ENCODE measurements at regions not wholly inside any gene's neighbourhood (a gene's known extent, or its start where the extent isn't known, plus 50 kb on each side); places are given as distances from the start of the nearest gene placed in this dataset.

DNA sequence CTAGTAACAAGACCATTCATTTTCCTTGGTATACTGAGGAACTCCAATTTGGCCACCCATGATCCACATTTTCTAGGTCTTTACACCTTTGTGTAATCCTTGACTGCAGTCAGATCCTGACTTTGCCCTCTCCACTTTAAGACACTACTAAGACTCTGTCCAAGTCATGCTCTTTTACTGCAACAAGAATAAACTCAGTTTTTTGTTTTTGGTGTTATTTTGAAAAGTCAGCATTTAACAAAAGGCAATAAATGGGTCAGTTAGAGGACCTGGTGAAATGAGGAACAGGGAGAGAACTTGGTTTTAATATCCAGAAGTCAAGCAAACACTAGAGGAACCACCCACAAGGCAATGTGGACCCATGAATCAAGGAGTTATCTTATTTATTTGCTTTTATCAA is 252.2 kb upstream of the RBBP8 start:
- no peak for DNase-seq

DNA sequence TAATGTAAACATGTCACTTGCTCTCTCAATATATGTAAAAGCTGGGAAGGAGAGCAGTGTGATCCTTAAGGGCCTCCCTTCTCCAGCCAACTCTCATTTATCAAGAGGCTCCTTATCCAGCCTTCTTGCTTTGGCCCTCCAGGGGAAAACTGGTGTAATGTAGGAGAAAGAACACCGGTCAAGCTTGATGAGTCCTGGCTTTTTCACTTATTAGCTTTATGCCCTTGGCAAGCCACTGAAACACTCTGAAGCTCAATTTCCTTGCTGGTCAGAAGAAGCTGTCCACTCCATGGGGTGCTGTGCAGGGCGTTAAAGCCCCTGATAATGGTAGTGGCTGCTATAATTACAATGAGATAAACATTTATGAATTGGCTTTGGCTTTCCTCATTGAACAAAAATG is 251.2 kb upstream of the RBBP8 start:
- no peak for DNase-seq

DNA sequence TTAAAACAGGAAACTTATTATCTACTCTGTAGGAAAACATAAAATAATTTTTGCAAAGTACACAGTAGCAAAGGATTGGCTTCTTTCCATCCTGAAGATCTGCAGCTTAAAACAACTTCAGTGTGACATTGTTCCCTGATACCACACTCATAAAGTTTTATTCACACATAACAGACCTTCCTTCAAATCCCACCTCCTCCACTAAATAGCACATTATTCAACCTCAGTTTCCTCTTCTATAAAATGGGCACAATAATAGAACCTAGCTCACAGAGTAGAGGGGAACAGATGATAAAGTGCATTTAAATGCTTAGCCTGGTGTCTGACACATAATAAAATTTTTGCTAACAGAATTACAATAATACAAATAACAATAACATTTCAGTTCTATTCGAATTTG is 250.4 kb upstream of the RBBP8 start:
- no peak for DNase-seq

DNA sequence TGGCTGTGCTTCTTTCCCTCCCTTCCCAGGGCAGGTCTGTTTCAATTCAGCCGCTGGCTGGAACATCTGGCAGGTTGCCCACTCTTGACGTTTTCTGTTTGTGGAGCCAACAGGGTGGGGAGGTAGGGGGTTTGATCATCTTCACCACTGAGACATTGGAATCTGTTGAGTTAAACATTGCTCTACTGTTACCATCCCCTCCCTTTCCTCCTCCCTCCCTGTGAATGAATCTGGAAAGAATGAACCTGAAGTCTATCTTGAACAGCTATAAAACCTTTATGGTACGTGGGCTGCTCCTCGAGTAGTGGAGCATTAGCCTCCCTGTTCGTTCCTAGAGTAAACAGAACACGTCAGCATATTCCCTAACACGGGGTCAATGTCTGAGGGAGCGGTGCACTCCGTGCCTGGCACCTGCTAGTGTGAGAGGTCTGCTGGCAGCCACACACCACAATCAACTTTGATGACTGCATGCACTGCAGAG is 249.9 kb upstream of the RBBP8 start:
- no peak for DNase-seq

DNA sequence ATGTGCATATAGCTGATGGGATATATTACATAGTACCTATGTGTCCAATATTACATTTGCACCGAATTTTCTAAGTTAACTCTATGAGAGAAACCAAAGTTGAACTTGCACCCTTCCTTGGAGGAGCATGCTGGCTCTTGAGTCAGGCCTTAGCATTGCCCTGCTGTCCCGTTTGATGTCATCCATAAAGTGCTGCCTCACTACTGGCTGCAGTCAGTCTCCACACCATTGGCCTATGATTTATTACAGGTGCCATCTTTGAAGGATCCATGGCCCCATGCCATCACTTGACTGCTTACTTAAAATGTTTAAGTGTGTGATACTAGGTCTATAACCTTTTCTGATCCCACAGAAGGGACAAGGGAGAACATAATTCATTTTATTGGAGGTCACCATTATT is 249.3 kb upstream of the RBBP8 start:
- no peak for DNase-seq

DNA sequence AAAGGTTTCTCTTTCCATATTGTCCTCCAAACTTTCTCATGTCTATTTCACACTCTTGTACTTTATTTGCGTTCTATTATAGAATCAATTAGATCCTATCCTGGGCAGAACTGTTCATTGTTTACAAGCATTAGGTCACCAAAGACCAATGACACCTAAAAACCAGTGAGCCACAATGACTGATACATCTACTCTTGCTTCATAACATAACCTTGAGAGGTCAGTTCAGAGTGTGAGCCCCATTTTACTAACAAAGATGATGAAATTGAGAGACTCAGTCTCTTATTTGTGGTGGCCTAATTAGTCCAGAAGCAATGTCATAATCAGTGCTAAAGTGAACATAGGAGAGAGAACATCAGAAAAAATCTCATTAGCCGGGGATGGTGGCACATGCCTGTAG is 248.9 kb upstream of the RBBP8 start:
- DNase-seq: no peak

DNA sequence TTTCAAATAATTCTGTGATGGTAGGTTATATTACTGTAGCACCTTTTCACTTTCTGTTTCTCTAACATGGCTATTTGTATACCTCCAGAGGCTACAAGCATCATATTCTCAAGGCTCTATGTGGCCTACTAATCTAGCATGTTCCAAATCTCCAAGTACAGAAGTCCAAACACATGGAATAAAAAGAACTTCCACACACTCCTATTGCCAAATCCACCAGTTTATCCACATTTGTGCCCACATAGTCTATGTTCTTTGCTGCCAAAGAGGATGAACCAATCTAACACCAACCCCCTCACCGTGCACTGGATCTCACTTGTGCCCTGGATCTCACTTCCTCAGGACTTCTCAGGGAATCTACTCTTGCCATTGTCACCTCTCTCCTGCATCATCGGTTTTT is 247.3 kb upstream of the RBBP8 start:
- no peak for DNase-seq

DNA sequence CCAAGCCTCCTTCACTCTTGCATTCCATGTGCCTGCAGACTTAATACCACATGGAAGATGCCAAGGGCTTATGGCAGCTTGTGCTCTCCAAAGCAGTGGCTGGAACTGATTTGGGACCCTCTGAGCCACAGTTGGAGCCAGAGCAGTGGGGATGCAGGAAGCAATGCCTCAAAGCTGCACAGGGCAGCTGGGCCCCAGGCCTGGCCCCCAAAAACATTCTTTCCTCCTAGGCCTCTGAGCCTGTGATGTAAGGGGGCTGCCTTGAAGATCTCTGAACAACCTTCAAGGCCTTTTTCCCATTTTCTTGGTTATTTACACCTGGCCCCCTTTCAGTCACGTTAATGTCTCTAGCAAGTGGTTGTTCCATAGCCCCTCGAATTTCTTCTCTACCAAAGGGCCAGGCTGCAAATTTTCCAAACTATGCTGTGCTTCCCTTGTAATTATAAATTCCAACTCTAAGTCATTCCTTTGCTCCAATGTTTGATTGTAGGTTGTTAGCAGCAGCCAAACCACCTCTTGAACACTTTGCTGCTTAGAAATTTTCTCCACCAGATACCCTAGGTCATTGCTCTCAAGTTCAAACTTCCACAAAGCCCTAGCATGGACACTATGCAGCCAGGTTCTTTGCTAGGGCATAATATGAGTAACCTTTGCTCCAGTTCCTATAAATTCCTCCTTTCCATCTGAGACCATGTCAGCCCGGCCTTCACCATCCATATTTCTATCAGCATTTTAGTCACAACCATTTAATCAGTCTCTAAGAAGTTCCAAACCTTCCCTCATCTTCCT is 245.0 kb upstream of the RBBP8 start:
- no peak for DNase-seq

DNA sequence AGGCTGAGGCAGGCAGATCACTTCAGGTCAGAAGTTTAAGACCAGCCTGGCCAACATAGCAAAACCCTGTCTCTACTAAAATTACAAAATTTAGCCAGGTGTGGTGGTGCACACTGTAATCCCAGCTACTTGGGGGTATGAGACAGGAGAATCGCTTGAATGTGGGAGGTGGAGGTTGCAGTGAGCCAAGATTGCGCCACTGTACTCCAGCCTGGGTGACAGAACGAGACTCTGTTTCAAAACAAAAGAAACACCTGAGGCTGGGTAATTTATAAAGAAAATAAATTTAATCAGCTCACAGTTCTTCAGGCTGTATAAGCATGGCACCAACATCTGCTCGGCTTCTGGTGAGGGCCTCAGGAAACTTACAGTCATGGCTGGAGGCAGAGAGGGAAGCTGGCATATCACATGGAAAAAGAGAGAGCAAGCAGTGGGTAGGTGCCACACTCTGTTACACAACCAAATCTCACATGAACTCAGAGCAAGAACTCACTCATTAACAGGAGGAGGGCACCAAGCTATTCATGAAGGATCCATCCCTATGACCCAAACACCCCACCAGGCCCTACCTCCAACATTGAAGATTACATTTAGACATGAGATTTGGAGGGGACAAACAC is 244.1 kb upstream of the RBBP8 start:
- DNase-seq: no peak

DNA sequence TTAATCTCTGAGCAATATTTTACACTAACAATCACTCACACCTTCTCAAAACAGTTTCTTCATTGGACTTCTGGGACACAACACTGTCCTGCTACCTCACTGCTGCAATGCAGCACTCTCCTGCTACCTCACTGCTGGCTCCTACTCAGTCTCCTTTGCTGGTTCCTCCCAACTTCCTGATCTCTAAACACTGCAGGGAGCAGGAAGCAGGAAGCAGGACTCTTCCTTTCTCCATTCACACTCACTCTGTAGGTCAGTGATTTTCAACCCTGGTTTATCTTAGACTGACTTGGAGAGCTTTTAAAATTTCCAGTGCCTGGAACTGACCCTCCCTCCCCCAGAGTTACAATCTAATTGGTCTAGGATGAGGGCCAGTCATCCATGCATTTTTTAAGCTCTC is 243.4 kb upstream of the RBBP8 start:
- DNase-seq: no peak

DNA sequence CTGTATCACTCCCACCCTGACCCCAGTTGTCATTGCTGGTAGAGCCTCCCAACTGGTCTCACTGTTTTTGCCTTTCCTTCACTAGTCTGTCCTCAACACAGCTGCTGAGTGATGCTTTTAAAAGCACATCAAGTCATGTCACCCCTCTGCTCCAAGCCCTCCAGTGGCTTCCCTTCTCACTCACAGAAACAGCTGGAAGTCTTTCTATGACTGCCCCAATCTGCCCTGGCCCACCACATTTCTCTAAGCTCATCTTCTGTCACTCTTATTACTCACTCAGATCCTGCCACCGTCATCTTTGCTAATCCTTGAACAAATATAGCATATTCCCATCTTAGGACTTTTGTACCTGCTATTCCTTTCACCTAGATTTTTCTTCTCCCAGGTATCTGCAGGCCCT is 242.6 kb upstream of the RBBP8 start:
- DNase-seq: no peak

DNA sequence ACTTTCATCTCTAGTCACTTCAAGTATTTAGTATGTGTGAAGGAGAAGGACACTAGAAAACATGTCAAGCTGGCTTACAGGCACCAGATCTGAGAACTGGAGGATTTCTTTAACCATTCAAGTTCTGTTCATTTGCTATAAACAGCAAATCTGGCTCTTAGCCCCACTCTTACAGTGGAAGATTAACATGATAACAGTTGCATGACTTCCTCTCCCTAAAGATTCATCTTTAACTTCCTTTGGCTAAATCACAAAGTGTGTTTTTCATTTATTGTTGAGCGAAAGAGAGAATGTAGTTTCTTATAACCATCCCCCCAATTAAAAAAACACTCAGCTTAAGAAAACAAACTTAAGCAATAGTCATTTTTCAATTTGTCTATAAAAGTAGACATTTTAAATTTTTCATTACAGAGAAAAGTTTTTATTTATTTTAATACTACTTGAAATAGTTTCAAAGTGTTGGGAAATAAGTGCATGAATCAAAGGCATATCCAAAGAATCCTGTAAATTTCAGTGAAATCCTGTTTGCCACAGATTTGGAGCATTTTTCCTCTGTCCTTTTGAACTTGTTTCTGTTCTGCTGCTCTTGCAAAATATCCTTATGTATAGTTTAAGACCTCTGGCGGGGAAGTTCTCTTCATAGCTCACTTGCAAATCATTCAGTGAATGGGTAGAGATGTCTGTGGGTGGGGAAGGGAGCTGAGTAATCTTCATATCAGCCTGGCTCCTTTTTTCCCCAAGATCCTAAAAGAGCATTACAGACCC is 241.0 kb upstream of the RBBP8 start:
- DNase-seq: no peak

DNA sequence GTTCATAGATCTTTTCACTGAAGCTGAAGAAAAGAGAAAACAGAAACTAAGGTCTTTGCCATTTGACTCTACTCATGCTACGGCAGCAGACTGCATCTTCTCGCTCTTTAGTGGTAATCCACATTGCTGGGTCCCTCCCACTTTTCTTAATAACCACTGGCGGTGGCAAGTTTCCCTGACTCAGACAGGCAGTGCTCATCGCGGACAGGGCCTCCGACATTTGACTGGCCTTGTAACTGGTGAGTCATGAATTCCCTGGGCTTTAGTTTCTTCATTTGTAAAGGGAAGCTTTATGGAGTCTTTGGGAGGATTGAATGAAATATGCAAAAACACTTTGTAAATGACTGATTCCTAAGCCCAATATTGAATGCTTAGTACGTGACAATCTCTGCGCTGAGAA is 238.2 kb upstream of the RBBP8 start:
- no peak for DNase-seq

DNA sequence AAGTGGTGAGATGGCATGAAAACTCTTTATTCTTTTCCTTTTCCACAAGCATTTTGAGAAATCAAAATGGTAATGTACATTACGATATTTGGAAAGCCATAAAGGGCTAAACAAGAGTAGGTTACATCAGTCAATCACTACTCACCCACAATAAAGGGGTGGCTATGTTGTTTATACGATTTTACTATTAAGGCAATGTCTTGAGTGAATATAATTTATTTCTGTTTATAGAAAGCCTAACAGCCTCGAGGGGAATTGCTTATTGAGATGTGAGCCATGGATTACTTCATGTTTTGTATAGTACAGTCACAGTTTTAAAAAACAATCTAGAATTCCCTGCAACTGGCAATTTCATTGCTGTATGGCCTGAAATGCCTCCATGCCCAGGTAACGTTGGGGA is 237.5 kb upstream of the RBBP8 start:
- no peak for DNase-seq

DNA sequence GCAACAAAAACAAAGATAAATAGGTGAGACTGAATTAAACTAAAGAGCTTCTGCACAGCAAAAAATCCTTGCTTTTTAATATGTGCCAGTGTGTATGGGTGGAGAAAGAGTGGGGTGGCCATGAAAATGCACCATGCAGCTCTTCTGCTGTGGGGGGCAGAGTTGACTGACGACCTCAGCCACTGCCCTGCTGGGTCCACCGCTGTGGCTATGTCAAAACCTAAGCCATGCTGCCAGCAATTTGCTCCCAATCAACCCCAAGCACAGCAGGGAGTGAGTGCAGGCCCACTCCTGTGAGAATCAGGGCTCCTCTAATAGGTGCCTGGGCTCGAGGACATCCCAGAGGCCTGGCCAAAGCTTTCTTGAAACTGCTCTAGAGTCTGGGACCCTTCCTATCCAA is 235.6 kb upstream of the RBBP8 start:
- DNase-seq: no peak

DNA sequence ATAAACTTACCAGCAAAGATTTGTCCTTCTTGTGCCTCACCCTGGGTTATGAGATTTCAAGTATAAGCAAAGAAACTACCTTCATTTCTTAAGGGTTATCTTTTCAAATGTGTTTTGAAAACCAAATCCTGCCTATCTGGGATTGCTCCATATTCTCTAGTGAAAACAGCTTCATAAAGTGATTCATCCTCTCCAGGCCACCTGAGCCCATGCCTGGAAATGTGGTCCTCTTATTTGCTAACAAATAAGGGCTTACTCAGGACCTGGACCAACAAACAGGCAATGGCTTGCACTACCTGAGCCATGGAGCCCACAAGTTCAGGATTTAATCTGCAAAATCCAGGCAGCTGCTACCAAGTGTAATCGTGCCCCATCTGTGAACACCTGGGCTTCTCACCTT is 234.4 kb upstream of the RBBP8 start:
- DNase-seq: no peak

DNA sequence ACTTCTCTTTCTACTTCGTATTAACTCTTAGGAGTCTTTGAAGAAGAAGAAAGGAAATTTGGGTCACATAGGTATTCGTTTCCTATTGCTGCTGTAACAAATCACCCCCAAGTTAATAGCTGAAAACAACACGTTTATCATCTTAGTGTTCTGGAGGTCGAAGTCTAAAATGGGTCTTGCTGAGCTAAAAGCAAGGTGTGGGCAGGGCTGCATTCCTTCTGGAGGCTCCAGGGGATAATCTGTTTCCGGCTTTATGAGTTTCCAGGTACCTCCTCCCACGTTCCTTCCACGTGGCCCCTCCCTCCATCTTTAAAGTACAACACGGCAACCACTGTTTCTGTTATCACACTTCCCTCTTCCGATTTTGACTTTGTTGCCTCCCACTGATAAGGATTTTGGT is 233.5 kb upstream of the RBBP8 start:
- no peak for DNase-seq

DNA sequence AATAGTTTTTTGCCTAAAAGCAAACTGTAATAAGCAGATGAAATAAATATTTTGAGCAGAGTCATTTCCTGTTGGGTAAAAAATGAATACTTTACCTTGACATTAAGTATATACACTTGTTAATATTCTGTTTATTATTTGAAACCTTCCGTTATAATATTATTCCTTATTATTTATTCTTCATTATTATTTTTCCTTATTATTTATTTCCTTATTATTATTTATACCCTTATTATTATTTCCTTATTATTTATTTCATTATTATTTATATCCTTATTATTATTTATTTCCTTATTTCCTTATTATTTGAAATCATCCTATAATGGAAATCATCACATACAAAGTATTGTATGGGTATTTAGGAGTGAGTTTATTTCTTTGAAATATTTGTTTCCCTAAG is 232.2 kb upstream of the RBBP8 start:
- no peak for DNase-seq

DNA sequence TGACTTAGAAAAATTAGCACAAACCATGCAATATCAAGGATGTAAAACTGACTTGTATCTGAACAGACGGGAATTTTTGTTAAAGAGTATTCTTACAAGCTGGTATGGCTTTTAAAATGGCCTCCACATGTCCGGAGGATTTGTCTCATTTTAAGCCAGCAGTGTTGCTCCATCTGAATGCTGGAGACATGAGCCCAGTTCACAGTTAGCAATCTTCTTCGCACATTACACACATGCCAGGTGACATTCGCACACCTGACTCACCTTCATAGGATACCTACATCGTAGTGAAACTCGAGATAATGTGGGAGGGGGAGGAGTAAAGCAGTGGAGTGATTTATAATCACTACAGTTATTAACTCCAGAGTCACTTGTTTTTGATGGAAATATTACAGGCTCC is 231.8 kb upstream of the RBBP8 start:
- no peak for DNase-seq

DNA sequence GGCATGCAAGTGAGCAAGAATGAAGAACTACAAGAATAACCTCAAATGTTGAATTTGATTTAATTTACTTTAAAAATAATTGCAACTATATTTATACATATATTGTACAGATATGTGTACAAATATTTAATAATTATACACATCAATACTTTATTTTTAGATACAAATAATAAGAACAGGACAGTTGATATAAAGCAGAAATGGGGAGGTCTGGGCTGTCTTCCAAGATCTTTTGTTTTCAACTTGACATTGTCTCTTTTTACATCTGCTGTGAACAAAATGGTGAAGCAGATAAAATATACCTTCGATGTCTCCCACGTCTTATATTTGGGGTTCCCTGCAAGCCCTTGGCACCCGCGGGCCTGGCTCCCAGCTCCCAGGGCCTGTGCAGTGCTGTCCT is 231.3 kb upstream of the RBBP8 start:
- no peak for DNase-seq

DNA sequence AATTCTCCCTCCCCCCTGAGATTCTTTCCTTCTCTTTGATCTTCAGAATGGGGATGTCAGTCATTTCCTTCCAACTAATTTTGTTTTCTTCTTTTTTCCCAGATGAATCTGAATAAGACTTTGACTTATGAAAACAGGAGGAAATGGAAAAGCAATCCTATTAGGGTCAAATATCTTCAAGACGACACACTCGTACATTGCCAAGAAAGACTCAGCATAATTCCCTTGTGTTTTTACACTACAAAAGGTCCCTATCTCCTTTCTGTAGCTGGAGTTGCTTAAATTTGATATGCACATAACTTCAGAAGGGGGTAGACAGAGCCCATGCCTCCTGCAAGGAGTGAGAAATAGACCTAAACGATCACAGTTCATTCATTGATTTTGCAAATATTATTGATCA is 230.3 kb upstream of the RBBP8 start:
- no peak for DNase-seq

DNA sequence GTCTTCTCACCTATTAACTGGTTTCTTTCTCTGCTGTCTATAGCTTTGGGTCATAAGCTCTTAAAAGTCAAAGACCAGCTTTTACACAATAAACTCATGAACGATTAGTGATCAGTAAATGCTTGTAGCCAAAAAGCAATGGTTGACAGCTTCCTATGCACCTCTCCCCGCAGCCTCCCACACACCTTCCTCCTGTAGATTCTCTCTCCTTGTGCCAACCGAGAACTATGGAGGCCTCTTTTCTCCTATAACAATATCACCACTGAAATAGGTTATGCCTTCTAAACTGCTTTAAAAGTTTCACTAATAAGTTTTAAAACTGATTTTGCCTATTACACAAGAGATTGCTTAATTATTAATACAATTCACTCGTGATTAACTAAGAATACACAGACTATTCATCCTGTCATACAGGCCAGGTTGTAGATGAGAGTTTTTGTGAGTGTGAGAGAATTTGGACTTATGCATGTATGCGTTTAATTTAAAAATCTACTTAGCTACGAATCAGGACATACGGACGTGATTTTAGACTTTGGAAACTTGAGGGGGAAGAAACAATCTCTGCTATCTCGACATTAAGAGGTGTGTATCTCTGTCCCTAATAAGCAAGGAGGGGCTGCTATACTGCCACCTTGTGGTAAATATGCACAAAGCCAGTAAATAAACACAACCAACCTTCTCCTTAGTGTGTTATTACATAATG is 229.1 kb upstream of the RBBP8 start:
- DNase-seq: no peak

DNA sequence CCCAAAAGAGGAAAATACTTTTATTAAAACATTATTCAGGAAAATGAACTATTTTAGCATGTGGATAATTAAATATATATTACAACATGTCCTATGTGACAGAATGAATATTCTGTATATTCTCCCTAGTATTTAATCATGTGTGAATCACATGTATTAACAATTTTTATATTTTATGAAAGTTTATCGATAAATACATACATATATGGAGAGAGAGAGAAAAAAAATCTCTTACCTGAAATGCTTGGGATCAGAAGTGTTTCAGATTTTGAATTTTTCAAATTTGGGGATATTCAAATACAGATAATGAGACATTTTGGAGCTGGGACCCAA is 228.6 kb upstream of the RBBP8 start:
- no peak for DNase-seq

DNA sequence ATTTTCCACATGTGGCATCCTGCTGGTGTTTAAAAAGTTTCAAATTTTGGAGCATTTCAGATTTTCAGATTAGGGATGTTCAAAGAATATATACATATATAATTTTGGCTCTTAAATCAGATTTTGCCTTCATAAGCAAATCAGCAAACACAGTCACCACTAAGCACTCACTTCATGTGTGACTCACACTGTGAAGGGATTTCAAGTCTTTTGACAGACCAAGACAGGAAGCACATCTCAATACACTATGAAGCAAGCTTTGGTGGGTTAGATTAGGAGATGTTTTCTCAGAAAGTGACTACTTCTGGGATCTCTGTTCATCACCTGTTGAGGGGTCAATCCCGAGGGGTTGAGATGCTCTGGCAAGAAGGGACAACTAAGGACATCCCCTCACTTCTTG is 227.8 kb upstream of the RBBP8 start:
- DNase-seq: no peak

Data from activated CD8-positive, alpha-beta memory T cell treated with anti-CD3 and anti-CD28 coated beads for 24 hours (primary cell).